ACC112 (cell line): ENCODE measurements at regions not wholly inside any gene's neighbourhood (a gene's known extent, or its start where the extent isn't known, plus 50 kb on each side); places are given as distances from the start of the nearest gene placed in this dataset.

Experiments
- H2AFZ ChIP-seq: fragments of 200-600 bp; sonication (generic); one replicate; pipeline ENCODE4 v1.6.0; 2017; ENCODE audit warnings: antibody characterized with exemption, low read length; ENCODE audit not compliant: unreplicated experiment
- H3K27ac ChIP-seq: fragments of 200-600 bp; sonication (generic); 2 replicates; pipeline ENCODE4 v1.5.1; 2014; ENCODE audit warnings: low read depth, mild to moderate bottlenecking, antibody characterized with exemption, low read length, moderate library complexity
- H3K27me3 ChIP-seq: fragments of 200-600 bp; sonication (generic); 2 replicates; pipeline ENCODE4 v1.6.1; 2014; ENCODE audit warnings: mild to moderate bottlenecking, antibody characterized with exemption, low read length, moderate library complexity, mixed read lengths; ENCODE audit not compliant: insufficient read depth
- H3K36me3 ChIP-seq: fragments of 200-600 bp; sonication (generic); 2 replicates; pipeline ENCODE4 v1.6.1; 2016; ENCODE audit warnings: mild to moderate bottlenecking, antibody characterized with exemption, low read length, moderate library complexity, mixed read lengths; ENCODE audit not compliant: insufficient read depth
- H3K4me1 ChIP-seq: fragments of 200-600 bp; sonication (generic); one replicate; pipeline ENCODE4 v1.6.1; 2016; ENCODE audit warnings: low read length, mixed read lengths; ENCODE audit not compliant: insufficient read depth, unreplicated experiment, control insufficient read depth
- H3K4me3 ChIP-seq: fragments of 200-600 bp; sonication (generic); 2 replicates; pipeline ENCODE4 v1.5.1; 2014; ENCODE audit warnings: mild to moderate bottlenecking, low read depth, low read length
- H3K79me2 ChIP-seq: fragments of 200-600 bp; sonication (generic); one replicate; pipeline ENCODE4 v1.6.0; 2016; ENCODE audit warnings: low read length; ENCODE audit not compliant: control insufficient read depth, unreplicated experiment, insufficient read depth

DNA sequence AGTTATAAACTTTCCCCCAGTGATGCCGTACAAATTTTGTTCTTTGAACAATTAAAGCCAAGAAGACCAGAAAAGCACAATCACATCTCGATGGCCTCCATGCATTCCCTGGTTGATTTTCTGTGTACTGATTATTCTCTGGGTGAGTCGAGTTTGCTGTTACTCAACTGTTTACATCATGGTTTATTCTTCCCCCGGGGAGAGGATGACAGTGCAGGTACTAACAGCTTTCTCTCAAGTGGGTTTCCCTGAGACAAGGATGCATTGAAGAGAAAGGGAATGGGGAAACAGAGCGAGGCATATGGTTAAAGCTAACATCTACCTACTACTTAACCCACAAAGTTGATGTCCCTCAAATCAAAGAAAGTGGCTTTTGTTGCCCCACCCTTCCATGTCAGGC is 410.8 kb upstream of the FANCL start:
- Histone ChIP-seq H3K79me2 (no peaks in the 10 kb centered on the region), H2AFZ (no peak overlapping the region), H3K4me1 (no peaks in the 10 kb centered on the region), H3K27me3 (peaks cover 34% of the 10 kb centered on the region), H3K36me3 (no peaks in the 10 kb centered on the region), H3K27ac (no peak overlapping the region), H3K4me3 (no peak overlapping the region)

DNA sequence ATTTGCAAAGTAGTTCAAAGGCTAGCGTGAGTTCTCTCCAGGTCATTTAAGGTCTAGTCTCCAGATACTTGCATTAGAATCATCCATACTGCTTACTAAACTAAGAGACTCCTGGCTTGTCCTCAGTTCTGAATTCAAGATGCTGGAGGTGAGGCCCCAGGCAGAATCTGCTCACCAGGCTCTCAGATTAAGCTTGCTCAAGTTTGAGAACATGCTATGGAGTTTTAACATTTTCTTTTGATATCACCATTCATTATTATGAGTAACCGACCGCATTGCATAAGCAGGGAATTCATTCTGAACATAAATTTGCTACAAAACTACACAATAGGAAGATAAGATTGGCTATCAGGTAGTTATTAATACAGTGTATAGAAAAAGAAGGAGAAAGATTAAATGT is 409.7 kb upstream of the FANCL start:
- no peak overlapping the region for H3K27ac ChIP-seq
- no peaks in the 10 kb centered on the region for H3K4me1 ChIP-seq
- peaks cover 27% of the 10 kb centered on the region for H3K27me3 ChIP-seq
- no peaks in the 10 kb centered on the region for H3K36me3 ChIP-seq
- H2AFZ ChIP-seq, result no peak overlapping the region
- no peaks in the 10 kb centered on the region for H3K79me2 ChIP-seq
- H3K4me3 ChIP-seq, result no peak overlapping the region

DNA sequence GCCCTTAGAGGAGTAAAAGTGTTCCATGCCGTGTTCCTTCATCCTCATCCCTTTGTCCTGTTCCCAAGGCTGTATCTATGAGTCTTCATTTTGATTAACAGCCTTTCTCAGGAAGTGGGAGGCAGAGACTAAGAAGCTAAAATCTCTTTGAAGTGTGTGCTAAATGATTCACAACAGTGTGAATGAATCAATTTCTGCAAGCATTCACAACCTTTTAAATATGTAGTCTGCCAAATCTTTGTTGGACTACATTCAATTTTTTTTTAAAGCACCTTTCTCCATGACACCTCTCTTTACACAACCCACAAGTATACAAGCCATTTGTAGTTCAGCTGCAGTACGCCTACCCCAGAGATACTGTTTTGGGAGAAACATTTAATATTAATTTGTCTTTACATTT is 408.6 kb upstream of the FANCL start:
- Histone ChIP-seq H3K27me3 (peaks cover 27% of the 10 kb centered on the region), H3K36me3 (no peaks in the 10 kb centered on the region), H2AFZ (no peak overlapping the region), H3K4me3 (no peak overlapping the region), H3K79me2 (no peaks in the 10 kb centered on the region), H3K27ac (no peak overlapping the region), H3K4me1 (no peaks in the 10 kb centered on the region)

DNA sequence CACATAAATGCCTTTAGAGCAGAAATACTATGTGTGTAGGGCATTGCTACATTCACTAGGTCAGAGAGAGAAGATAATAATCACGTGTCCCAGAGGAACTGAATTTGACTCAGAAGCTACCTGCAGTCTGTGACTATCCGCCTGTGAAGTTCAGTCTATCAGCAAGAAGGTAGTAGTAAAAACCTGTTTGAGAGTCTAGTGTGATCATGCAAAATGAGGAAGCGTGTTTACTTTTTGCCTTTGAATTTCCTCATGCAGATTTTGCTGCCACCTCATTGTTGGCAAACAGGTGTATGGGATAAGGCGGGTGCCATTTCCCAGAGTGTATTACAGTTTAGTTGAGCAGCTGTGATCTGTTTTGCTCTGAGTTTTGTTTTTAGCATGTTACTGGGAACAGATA is 403.9 kb upstream of the FANCL start:
- no peak overlapping the region for H3K4me3 ChIP-seq
- H3K27ac ChIP-seq, result no peak overlapping the region
- no peaks in the 10 kb centered on the region for H3K4me1 ChIP-seq
- H3K27me3 ChIP-seq, result no peaks in the 10 kb centered on the region
- H3K79me2 ChIP-seq, result no peaks in the 10 kb centered on the region
- no peak overlapping the region for H2AFZ ChIP-seq
- H3K36me3 ChIP-seq, result no peaks in the 10 kb centered on the region

DNA sequence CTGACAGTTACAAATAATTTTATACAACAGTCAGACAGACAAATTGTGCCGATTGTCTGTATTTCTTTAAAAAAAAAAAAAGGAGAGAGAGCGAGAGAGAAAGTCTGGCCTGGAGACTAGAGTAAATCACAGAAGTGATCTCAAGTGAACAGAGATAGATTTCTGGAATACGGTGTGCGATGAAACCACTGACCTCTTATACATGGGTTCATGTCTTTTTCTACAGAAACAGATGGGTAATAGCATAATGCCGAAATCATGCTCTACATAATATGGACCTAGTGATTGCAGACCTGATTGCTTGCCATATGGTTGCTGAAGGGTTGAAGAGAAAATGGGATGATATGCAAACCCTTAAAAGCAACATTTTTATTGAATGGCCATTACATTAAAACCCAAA is 403.3 kb upstream of the FANCL start:
- H3K4me3 ChIP-seq, result no peak overlapping the region
- H3K27me3 ChIP-seq, result no peaks in the 10 kb centered on the region
- no peak overlapping the region for H3K27ac ChIP-seq
- H3K79me2 ChIP-seq, result no peaks in the 10 kb centered on the region
- H3K4me1 ChIP-seq, result no peaks in the 10 kb centered on the region
- H2AFZ ChIP-seq, result no peak overlapping the region
- H3K36me3 ChIP-seq, result no peaks in the 10 kb centered on the region

DNA sequence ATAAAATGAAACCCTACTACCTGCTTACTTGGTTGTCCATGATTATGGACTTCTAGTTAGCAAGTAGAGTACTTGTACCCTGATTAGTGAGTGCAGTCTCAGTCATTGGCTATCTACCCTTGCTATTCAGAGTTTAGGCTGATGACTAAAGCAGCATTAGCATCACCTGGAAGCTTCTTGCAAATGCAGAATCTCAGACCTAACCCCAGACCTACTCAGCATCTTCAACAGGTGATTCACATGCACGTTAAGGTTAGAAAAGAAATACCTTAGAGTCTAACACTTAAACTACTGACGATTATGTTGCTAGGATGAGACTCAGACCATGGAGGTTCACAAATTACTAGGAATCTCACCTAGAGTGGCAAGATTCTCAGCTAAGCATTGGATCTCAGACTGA is 399.9 kb upstream of the FANCL start:
- peaks cover 10% of the 10 kb centered on the region for H3K4me1 ChIP-seq
- no peaks in the 10 kb centered on the region for H3K79me2 ChIP-seq
- H3K27me3 ChIP-seq, result no peaks in the 10 kb centered on the region
- no peaks in the 10 kb centered on the region for H3K36me3 ChIP-seq
- H3K4me3 ChIP-seq, result no peak overlapping the region
- H3K27ac ChIP-seq, result no peak overlapping the region
- H2AFZ ChIP-seq, result no peak overlapping the region

DNA sequence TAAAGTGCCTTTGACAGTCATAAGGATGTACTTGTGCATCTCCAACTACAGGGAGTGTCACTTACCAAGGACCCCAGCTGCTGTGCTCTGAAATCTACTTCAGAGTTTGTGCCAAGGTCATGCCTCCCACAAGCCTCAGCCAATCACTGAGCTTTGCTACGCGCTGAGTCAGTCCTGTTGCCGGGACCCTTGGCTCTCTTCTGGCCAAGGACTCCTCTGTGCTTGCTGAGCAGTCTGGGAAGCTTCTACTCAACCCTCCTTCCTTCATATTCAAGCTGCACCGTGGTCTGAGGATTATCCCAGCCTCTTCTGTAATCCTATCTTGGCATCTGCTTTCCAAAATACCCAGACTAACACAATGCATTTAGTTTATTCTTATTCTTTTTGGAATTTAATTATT is 398.9 kb upstream of the FANCL start:
- H3K4me3 ChIP-seq, result no peak overlapping the region
- H2AFZ ChIP-seq, result no peak overlapping the region
- H3K4me1 ChIP-seq, result peaks cover 15% of the 10 kb centered on the region
- H3K27me3 ChIP-seq, result no peaks in the 10 kb centered on the region
- no peaks in the 10 kb centered on the region for H3K36me3 ChIP-seq
- H3K79me2 ChIP-seq, result no peaks in the 10 kb centered on the region
- no peak overlapping the region for H3K27ac ChIP-seq

DNA sequence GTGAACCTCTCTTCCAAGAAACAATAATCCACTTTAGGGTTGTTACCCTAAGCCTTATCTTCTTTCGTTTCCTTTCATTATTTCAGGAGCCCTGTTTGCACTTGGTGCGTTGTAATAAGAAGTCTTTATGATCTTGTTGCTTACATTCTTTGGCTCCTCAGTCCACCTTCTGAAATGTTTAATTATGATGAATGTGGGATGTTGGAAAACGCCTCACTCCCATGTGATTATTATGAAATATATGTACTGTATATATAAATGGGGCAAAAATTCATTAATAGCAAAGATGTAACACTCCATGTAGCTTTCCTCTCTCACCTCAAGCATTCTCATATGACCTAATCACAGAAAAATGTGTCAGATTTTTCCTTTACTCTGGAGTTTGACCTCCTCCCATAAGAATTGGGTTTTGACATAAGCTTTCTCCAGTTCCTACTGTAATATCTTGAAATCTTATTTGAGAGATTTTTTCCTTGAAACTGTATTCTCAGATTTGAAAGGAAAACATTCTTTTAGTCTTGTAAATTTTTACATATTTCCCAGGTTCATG is 397.2 kb upstream of the FANCL start:
- H3K4me3 ChIP-seq, result no peak overlapping the region
- no peak overlapping the region for H2AFZ ChIP-seq
- H3K27me3 ChIP-seq, result no peaks in the 10 kb centered on the region
- H3K36me3 ChIP-seq, result no peaks in the 10 kb centered on the region
- no peaks in the 10 kb centered on the region for H3K79me2 ChIP-seq
- peaks cover 29% of the 10 kb centered on the region for H3K4me1 ChIP-seq
- no peak overlapping the region for H3K27ac ChIP-seq

DNA sequence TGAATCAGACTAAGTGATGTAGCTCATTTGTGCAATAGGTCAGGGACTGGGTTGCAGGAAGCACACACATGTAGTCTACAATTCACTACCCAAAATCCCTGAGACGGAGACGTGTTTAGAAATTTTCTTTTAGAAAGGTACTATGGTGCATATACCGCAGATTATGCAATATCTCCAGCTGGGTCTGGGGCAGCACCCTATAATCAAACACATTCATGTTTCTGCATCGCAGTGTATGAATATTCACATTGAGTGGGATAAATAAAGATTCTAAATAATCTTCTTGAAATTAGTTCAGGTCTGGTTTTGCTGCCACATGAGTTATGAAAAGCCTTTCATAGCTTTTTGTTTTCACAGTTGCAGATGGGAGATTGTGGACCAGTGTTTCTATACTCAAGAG is 395.7 kb upstream of the FANCL start:
- peaks cover 35% of the 10 kb centered on the region for H3K4me1 ChIP-seq
- no peaks in the 10 kb centered on the region for H3K79me2 ChIP-seq

DNA sequence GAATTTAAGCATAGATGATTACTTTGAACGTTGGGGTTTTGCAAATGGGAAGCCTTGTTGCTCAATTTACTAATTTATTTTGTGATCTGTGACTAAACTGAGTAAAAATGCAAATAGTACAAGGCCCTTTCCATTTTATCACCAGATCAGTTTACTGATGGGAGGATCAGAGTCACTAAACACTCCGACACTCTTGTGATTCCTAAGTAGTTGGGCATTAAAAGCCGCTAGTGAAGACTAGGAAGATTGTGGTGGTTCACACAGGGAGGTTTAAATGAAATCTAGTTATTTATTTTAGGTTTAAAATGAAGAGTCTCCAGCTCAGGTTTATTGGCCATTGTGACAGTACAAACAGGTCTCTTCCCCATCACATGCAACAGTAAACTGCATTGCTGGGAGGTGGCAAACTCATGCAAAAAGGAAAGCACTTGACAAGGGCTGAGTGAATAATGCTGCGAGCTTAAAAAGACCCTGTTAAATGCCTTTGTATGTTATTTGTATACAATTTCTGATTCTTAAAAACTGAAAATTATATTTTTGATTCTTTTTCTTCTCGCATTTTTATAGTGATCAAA is 394.8 kb upstream of the FANCL start:
- H2AFZ ChIP-seq, result no peak overlapping the region
- peaks cover 35% of the 10 kb centered on the region for H3K4me1 ChIP-seq
- no peaks in the 10 kb centered on the region for H3K36me3 ChIP-seq
- no peaks in the 10 kb centered on the region for H3K27me3 ChIP-seq
- H3K4me3 ChIP-seq, result no peak overlapping the region
- no peaks in the 10 kb centered on the region for H3K79me2 ChIP-seq
- H3K27ac ChIP-seq, result no peak overlapping the region

More for the DNA sequence above, 395.7 kb upstream of the FANCL start:
- no peak overlapping the region for H3K4me3 ChIP-seq
- H2AFZ ChIP-seq, result no peak overlapping the region
- no peaks in the 10 kb centered on the region for H3K36me3 ChIP-seq
- H3K27me3 ChIP-seq, result no peaks in the 10 kb centered on the region
- no peak overlapping the region for H3K27ac ChIP-seq

DNA sequence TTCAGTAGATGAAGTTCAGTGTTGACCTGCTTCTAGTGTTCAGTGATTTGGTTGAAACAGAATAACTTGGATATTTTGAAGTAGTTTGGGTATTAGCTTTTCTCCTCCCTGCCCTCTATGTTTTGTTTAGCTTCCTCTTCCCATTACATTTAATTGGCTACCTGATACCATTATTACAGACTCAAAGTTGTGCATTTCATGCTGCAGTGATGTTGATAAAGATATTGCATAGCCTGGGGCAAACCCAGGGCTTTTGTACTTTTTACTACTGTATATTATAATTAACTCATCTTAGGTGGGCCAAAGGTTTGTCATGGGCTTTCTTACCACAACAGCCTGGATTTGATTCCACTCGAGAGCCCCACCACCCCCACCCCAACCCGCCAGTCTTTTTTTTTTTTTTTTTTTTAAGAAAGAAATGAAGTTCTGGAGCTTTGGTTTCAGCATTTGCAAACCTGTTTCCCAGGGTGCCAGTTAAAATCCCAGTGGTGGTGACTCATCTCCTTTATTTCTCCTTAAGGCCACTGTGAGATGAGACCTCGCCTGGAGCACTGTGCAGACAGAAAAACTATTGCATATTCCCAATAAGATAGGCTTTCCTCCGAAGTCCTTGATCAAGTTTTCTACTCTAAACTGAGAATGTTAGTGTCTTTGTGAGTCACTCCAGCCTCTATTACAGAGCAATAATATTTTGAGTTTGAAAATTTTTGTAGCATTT is 393.7 kb upstream of the FANCL start:
- Histone ChIP-seq H3K27me3 (no peaks in the 10 kb centered on the region), H2AFZ (peak overlapping the region; percentile 8), H3K27ac (peak overlapping the region; percentile 69), H3K4me3 (peak overlapping the region; percentile 13; the same call in 1 of the 2 replicates), H3K79me2 (no peaks in the 10 kb centered on the region), H3K36me3 (no peaks in the 10 kb centered on the region), H3K4me1 (peaks cover 39% of the 10 kb centered on the region)
